ENCODE measurements at regions not wholly inside any gene's neighbourhood (a gene's known extent, or its start where the extent isn't known, plus 50 kb on each side); places are given as distances from the start of the nearest gene placed in this dataset.
"Not testable (repeated sequence)": the region's sequence is repeated elsewhere in the genome, so short reads cannot be mapped to it uniquely, and the experiment has no call there.

DNA sequence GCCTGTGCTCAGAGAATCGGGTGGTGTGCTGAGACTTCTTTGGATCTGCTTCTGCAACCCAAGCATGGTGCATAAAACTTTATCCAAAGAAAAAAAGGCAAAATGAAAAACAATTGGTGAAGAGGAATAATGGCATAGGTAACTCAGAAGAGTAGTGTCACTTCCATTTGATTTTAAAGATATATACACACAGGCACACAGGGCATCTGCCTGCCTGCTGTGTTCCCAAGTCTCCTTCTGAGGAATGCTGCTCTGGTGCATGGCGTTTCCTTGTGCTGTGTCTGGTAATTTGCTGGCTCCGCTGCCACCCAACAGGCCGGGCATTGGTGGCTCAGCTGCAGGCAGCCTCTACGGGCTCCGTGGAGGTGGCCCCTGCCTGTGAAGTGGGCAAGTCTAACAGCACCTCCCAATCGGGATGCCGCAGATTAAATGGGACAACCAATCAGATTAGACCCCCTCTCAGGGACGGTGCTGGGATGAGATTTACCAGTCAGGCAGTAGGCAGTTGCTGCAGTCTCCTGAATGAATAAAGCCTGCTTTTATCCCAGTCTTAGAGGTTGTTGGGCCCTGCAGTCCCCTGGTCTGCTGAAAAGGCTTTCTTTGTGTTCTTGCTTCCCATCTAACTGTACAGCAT, 253.7 kb upstream of the RASGRP1 start:
- no peak for DNase-seq

DNA sequence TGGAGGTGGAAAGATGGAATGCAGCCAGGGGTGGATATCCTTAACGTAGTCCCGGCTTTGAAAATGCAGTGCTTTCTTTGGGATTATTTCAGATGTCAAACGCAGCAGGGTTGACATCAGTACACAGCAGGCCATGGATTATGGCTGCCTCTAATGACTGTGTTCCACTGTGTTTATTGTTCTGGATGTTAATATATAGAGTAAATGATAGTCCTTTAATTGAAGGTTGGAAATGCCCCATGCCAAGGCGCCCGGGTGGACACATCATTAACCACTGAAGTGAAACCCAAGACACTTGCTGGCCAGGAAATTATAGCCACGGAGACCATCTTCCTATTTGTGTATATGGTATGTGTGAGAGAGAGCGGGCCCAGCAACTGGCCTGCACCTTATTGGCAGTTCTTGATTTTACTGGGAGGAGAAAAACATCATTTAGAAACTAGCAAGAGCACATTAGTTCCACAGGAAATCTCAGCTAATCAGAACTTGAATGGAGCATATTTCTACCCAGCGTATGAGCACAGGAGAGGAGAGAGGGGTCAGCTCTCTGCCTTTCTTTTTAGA, 254.9 kb upstream of the RASGRP1 start:
- no peak for DNase-seq

DNA sequence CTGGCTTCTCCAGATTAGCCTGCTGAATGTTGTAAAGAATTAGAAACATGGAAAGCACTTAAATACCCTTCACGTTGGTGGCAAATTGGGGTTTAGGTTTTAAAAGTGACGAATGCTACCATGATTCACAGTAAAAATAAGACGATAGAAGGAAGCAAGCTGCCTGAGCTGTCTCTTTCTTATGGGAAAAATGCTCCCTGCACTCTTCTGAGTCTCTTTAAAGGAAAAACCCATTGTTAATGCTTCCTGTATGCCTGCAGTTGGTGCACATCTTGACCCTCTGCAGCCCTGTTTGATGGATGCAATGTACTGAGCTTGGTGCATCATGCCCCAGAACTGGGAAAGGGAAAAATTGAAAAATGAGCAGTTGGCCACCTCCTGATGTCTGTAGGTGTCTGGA, 258.6 kb upstream of the RASGRP1 start:
- no peak for DNase-seq

DNA sequence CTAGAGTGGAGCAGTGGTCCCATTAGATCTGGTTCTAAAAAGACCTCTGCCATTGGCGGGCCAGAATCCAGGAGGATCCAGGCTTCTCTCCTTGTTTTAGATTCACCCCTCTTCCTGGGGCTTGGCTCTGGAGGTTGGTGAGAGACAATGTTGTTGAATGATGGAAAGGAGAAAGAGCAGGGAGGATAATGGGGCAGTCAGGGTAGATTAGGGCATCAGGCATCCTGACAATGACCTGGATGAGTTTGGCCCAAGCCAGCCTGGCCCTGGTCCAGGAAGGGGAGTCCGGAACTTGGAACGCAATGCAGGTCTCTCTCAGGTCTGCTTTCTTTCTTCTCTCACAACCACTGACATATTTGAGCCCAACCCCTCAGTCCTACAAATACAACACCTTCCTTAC, 260.1 kb upstream of the RASGRP1 start:
- no peak for DNase-seq

DNA sequence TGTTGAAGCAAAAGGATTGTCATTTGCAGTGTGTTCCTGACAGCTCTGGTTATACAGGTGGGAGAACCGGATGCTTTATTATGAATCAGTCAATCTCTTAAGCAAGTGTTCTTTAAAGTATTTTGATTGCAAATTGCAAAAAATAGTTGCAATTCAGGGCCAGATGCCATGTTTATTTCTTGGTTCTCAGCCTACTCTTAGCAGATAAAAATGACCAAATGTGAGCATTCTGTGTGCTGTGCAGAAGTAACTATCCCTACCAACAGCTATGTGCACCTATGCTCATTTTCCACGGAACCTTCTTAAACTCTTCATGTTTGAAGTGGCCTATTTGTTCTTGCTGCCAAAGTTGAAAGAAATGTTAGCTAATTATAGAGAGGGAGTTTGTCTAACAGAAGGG, 262.3 kb upstream of the RASGRP1 start:
- DNase-seq: no peak

DNA sequence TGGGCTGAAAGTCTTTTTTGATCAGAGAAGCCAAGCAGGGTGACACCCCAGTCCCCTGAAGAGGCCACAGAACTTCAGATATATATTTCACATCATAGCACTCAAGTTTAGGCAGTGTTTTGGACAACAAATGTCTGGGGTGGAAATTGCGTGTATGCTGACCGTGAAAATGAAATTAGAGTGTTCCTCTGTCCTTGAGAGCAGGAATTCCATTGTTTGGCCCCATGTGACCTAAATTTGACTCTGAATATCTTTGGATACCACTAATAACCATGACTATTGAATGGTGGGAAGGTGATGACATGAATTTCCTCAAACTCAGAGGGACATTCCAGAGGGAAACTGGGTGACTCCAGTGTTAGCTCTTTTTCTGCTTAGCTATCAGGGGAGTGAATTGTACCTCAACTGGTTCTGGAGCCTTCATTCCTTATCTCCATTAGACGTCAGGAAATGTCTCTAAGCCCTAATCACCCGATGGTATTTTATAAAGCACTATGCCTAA, 263.5 kb upstream of the RASGRP1 start:
- DNase-seq: no peak

GRCh38 chr15:38829086-38829485, 264.5 kb upstream of the RASGRP1 start:
- DNase-seq: no peak

- no peak for DNase-seq
Observed at GRCh38 chr15:38842226-38842625, 277.6 kb upstream of the RASGRP1 start.

GRCh38 chr15:38843051-38843501, 278.5 kb upstream of the RASGRP1 start:
- no peak for DNase-seq

- DNase-seq: no peak
Observed at GRCh38 chr15:38843736-38844590, 279.3 kb upstream of the RASGRP1 start.

GRCh38 chr15:38844736-38845135, 280.1 kb upstream of the RASGRP1 start:
- DNase-seq: no peak

DNA sequence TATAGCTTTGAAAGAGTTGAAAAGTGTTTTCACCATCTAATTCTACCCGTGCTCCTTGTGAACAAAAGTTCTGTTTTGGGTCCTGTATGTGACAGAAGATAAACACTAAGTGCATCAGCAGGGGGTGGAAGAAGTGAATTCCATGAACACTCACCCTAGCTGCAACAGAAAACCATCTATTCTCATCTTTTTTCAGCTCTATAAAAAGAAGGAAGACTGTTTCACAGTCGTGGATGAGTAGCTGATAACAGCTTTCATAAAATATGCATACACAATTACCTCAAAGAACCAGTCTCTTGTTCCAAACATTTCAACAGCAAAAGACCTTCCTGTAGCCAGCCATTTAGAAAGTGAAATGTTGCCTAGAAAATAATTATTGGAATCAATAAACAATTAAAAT, 281.7 kb upstream of the RASGRP1 start:
- no peak for DNase-seq

DNA sequence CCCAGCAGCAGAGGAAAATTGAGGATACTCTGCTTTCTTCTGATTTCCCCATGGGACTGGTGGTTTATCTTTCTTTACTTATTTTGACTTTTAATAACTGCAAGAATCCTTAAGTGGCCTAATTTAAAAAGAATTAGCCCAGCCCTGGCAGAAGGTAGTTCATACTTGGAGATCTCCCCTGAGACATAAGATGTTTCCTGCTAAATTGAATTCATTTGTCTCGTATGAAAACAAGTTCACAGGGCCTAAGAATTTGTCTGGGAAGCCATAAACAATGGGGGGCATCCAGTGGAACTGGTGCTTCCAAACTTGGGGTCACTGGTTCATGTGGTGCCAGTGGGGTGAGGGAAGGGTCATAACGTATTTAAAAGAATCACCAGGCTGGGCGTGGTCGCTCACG, 283.1 kb upstream of the RASGRP1 start:
- DNase-seq: no peak

DNA sequence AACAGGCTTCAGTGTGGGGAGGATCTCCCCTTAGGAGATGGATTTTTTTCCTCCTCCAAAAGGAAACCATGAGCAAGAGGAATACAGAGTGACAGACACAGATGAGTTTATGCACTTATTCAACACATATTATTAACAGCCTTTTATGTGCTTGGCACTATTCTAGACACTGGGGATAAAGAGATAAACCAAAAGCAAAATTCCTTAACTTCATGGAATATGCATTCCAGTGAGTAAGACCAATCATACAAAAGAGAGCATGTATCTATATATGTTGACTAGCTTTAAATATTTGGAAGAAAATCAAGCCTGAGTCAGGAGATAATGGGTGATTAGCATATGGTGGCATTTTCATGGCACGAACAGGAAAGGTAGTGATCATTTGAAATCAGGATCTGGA, 284.4 kb upstream of the RASGRP1 start:
- no peak for DNase-seq

- DNase-seq: not testable (repeated sequence)
Observed at GRCh38 chr15:38852188-38852587, 287.6 kb upstream of the RASGRP1 start.

DNA sequence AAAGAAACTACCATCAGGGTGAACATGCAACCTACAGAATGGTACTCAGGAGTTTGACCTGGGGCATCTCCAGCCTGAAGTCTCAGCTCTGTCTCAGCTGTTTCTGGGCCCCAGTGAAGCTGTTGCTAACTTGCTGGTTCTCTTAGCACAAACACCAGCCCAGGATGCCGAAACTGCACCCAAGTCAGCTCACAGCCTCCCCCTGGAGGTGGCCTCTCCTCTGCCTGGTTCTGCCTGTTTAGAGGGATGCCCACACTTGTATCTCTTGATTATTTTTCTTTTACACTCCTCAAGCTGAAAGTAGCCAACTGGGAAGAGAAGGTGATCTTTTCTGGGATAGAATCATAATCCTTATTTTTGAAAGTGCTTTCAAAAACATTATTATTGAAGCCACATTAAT, 289.0 kb upstream of the RASGRP1 start:
- no peak for DNase-seq

DNA sequence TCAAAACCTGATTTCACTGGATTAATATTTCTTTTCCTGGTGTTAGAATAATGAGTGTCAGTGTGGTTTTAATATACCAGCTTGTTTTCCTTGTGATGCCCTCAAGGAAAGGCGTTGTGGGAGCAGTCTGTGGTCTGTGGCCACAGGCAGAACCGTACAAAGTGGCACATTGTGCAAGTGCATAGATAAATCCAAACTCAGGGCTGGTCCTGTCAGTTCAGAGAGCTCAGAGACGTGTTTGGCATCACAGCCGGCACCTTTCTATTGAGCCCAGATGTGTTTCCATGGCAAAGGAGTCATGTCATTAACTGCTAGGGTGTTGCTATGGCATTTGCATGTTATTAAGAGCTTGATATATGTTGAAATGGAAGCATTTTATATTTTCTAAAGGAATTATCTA, 289.9 kb upstream of the RASGRP1 start:
- DNase-seq: no peak

- no peak for DNase-seq
Observed at GRCh38 chr15:38857814-38858213, 293.2 kb upstream of the RASGRP1 start.

- DNase-seq: no peak
Observed at GRCh38 chr15:38859574-38859973, 295.0 kb upstream of the RASGRP1 start.

DNA sequence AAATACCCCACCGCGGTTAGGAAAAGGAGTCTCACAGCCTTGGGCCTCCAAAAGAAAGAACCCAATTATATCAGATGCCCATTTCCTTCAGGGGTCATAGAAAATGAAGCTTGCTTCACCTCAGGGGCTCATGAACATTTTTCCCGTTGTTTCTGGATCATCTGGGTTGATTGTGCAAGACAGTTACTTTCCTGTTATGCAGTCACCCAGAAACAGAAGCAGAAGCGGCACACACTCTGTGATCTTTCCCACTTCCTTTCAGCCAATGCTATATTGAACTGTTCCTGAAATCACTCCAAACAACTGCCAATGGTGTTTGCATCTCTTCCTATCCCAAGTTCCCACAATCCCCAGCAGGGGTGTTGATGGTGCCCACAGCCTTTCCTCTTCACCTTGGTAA, 295.6 kb upstream of the RASGRP1 start:
- DNase-seq: peak in 1 of 2 experiments; percentile 1

GRCh38 chr15:38860674-38861073, 296.1 kb upstream of the RASGRP1 start:
- no peak for DNase-seq

DNA sequence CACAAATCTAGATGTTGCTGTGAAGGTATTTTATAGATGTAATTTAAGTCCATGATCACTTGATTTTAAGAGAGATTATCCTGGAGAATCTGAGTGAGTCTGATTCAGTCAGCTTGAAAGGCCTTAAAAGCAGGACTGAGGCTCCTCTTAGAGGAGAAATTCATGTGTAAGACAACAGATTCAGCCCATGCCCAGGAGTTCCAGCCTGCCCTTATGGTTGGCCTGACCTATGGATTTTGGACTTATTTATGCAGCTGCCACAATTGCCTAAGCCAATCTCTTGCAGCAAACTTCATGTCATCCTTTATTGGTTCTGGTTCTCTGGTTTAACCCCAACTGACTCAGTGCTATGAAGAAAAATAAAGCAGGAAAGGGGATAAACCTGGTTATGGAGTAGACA, 296.5 kb upstream of the RASGRP1 start:
- no peak for DNase-seq

DNA sequence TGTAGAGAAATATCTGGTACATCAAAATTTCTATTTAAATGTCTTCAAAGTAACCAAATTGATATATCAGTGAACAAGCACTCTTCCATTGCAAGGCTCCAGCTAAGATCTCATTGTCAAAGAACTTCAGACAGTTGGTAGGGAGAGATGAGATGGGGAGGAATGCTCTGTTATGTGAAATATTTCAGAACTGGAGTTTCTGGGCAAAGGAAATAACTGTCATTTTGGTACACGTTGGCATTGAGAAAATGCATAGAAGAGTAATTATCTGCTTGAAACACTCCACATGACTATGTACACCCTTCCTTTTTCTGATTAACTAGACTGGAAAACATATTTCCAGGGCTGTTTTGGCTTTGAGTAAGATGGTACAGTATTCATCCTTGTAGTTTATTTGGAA, 297.5 kb upstream of the RASGRP1 start:
- no peak for DNase-seq

- DNase-seq: no peak
Observed at GRCh38 chr15:38863381-38863780, 298.8 kb upstream of the RASGRP1 start.
